ENCODE measurements at regions not wholly inside any gene's neighbourhood (a gene's known extent, or its start where the extent isn't known, plus 50 kb on each side); places are given as distances from the start of the nearest gene placed in this dataset.

- no peak overlapping the region for H3K27ac ChIP-seq (ENCODE audit: low read depth in 1 of 2, low read length in 1 of 2)
- peaks cover 0 to 4% (median 0%) of the 10 kb centered on the region in 3 donors for H3K27me3 ChIP-seq (ENCODE audit: control insufficient read depth in 3 of 3, insufficient read depth in 3 of 3, low read length in 2 of 3)
- WGBS, 2 donors: 49 to 79% methylated on average over 3 of the region's 3 CpGs
- H3K4me3 ChIP-seq: no peak overlapping the region
- no peaks in the 10 kb centered on the region for H3K9me3 ChIP-seq (ENCODE audit: control insufficient read depth in 4 of 4, insufficient read depth in 3 of 4, low read length in 3 of 4)
- no peak overlapping the region for H3K9ac ChIP-seq (ENCODE audit: insufficient read depth in 1 of 2, low read length in 2 of 2)
- peak in 2 of 3 donors; percentile 70 to 78 for DNase-seq
- peaks cover 0 to 6% (median 2%) of the 10 kb centered on the region in 5 donors for H3K4me1 ChIP-seq (ENCODE audit: control insufficient read depth in 5 of 5, insufficient read depth in 5 of 5, low read length in 5 of 5)
- no peak for TF ChIP-seq CTCF (IDR thresholded peaks at IDR 0.05; ENCODE audit: control extremely low read depth, extremely low read depth)
- ATAC-seq (ENCODE audit: insufficient read depth, low FRiP score): no peak
- no peaks in the 10 kb centered on the region for H3K36me3 ChIP-seq (ENCODE audit: control insufficient read depth in 4 of 4, insufficient read depth in 4 of 4, low read length in 4 of 4)
Observed at GRCh38 chr2:173760553-173760952, 204.6 kb downstream of the SP3 start.

GRCh38 chr2:173761603-173762119 is 203.5 kb downstream of the SP3 start:
- H3K27me3 ChIP-seq (ENCODE audit: control insufficient read depth in 3 of 3, insufficient read depth in 3 of 3, low read length in 2 of 3): no peaks in the 10 kb centered on the region
- H3K27ac ChIP-seq (ENCODE audit: low read depth in 1 of 2, low read length in 1 of 2): no peak overlapping the region
- no peaks in the 10 kb centered on the region for H3K36me3 ChIP-seq (ENCODE audit: control insufficient read depth in 4 of 4, insufficient read depth in 4 of 4, low read length in 4 of 4)
- no peaks in the 10 kb centered on the region for H3K9me3 ChIP-seq (ENCODE audit: control insufficient read depth in 4 of 4, insufficient read depth in 3 of 4, low read length in 3 of 4)
- WGBS, 2 donors: 83 to 92% methylated on average over 8 of the region's 8 CpGs
- no peak overlapping the region for H3K9ac ChIP-seq (ENCODE audit: insufficient read depth in 1 of 2, low read length in 2 of 2)
- H3K4me1 ChIP-seq (ENCODE audit: control insufficient read depth in 5 of 5, insufficient read depth in 5 of 5, low read length in 5 of 5): peaks cover 0 to 6% (median 0%) of the 10 kb centered on the region in 5 donors
- no peak for DNase-seq
- no peak for TF ChIP-seq CTCF (IDR thresholded peaks at IDR 0.05; ENCODE audit: control extremely low read depth, extremely low read depth)
- no peak overlapping the region for H3K4me3 ChIP-seq
- ATAC-seq (ENCODE audit: insufficient read depth, low FRiP score): no peak

- WGBS, 2 donors: 32 to 67% methylated on average over 2 of the region's 2 CpGs
- no peak overlapping the region for H3K4me3 ChIP-seq
- no peaks in the 10 kb centered on the region for H3K36me3 ChIP-seq (ENCODE audit: control insufficient read depth in 4 of 4, insufficient read depth in 4 of 4, low read length in 4 of 4)
- no peak for TF ChIP-seq CTCF (IDR thresholded peaks at IDR 0.05; ENCODE audit: control extremely low read depth, extremely low read depth)
- no peak for DNase-seq
- no peak overlapping the region for H3K27ac ChIP-seq (ENCODE audit: low read depth in 1 of 2, low read length in 1 of 2)
- no peaks in the 10 kb centered on the region for H3K9me3 ChIP-seq (ENCODE audit: control insufficient read depth in 4 of 4, insufficient read depth in 3 of 4, low read length in 3 of 4)
- ATAC-seq (ENCODE audit: insufficient read depth, low FRiP score): no peak
- H3K9ac ChIP-seq (ENCODE audit: insufficient read depth in 1 of 2, low read length in 2 of 2): no peak overlapping the region
- peaks cover 0 to 6% (median 0%) of the 10 kb centered on the region in 5 donors for H3K4me1 ChIP-seq (ENCODE audit: control insufficient read depth in 5 of 5, insufficient read depth in 5 of 5, low read length in 5 of 5)
- H3K27me3 ChIP-seq (ENCODE audit: control insufficient read depth in 3 of 3, insufficient read depth in 3 of 3, low read length in 2 of 3): no peaks in the 10 kb centered on the region
Observed at GRCh38 chr2:173762221-173762620, 203.0 kb downstream of the SP3 start.

- H3K4me1 ChIP-seq (ENCODE audit: control insufficient read depth in 5 of 5, insufficient read depth in 5 of 5, low read length in 5 of 5): peaks cover 0 to 6% (median 0%) of the 10 kb centered on the region in 5 donors
- no peaks in the 10 kb centered on the region for H3K27me3 ChIP-seq (ENCODE audit: control insufficient read depth in 3 of 3, insufficient read depth in 3 of 3, low read length in 2 of 3)
- ATAC-seq (ENCODE audit: insufficient read depth, low FRiP score) (no peak), DNase-seq (no peak)
- TF ChIP-seq CTCF (IDR thresholded peaks at IDR 0.05; ENCODE audit: control extremely low read depth, extremely low read depth): no peak
- H3K9me3 ChIP-seq (ENCODE audit: control insufficient read depth in 4 of 4, insufficient read depth in 3 of 4, low read length in 3 of 4): no peaks in the 10 kb centered on the region
- no peaks in the 10 kb centered on the region for H3K36me3 ChIP-seq (ENCODE audit: control insufficient read depth in 4 of 4, insufficient read depth in 4 of 4, low read length in 4 of 4)
- no peak overlapping the region for H3K4me3 ChIP-seq
- H3K27ac ChIP-seq (ENCODE audit: low read depth in 1 of 2, low read length in 1 of 2): no peak overlapping the region
- no peak overlapping the region for H3K9ac ChIP-seq (ENCODE audit: insufficient read depth in 1 of 2, low read length in 2 of 2)
- 88 to 95% methylated on average over 2 of the region's 2 CpGs for WGBS, 2 donors
Observed at GRCh38 chr2:173762864-173763263, 202.3 kb downstream of the SP3 start.

Data from lung (tissue), 11 donors.